ENCODE measurements at regions not wholly inside any gene's neighbourhood (a gene's known extent, or its start where the extent isn't known, plus 50 kb on each side); places are given as distances from the start of the nearest gene placed in this dataset.
A peak's percentile ranks its signal among the peaks of the same experiment; 100 is the strongest.

GRCh38 chr7:116310141-116310540 is 99.8 kb downstream of the TES start:
- no peak for DNase-seq (ENCODE audit: low read depth)

DNA sequence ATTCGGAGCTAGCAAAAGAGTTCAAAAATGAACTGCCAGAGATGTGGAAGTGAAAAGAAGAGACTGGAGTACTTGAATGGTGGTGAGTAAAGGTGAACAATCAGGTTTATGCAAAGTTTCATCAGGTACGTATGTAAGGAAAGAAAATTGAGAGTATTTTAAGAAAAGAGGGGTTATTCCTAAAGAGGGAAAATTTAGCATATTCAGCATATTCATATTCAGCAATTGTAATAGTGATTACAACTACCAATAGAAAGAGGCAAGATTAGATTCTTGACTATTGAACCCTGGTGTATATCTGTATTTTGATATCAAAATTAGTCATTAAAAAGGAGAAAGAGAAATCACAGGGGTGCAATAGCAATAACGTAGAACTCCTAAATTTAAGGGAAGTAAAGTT is 100.9 kb downstream of the TES start:
- DNase-seq (ENCODE audit: low read depth): no peak

DNA sequence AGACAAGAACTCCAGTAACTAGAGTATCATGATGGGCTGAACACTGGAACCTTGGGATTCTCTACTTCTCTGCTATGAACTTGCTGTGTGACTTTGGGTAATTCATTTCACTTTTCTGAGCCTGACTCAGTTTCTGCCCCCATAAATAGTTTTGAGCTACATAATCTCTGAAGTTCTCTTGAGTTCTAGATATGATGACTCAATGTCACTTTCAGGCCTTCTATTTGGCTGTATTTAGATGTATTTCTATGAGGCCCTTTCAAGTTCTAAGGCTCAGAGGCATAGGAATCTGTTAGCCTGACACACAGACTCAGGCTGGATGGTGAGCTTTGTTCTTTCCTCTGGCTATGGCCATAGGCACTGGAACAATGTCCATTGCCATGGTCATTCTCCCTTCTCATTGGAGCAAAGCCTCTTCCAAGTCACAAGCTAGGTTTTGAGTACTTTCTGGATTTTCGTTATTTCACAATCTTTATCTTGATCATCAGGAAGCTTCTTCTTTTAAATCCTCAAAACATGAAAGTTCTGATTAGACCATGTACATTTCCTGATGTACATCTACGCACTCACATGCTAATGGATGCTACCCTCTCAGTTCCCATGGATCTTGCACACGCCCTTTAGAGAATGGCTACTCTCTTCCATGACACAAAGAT is 101.6 kb downstream of the TES start:
- DNase-seq (ENCODE audit: low read depth): peak; percentile 40

GRCh38 chr7:116315293-116315692 is 105.0 kb downstream of the TES start:
- DNase-seq (ENCODE audit: low read depth): peak; percentile 48

GRCh38 chr7:116315803-116316202 is 105.5 kb downstream of the TES start:
- DNase-seq (ENCODE audit: low read depth): no peak

DNA sequence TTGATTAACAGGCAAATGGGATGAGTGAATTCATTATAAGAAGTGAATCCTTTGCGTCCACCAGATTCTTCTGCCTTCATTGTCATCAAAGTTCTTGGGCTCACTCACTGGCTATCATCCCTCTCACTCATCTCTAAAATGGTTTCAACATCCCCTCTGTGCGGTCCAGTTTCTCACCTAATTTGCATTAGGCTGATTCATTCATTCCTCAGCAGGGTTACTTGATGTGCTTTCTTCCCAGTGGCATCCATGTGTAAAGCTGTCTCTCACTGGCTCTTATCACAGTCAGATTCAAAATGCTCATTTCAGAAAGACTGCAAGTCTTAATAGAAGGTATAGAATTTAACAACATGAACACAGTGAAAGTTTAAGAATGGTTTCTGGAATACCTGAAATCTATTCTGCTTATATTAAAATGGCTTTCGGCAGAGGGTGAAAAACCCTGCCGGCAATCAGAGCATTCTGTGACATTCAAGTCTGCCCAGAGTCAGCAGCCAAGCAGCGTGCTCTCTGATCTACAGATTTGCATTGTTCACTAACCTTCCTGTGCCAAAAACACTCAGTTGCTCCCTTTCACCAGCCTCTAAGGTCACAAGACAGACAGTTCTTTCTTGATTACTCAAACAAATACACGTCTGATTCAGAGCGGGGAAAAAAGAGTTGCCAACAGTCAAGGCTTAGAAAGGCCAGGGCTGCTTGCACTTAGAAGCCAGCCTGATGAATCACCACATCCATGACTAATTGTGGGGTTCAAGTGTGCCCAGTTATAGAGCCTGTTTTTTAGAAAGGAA is 106.7 kb downstream of the TES start:
- DNase-seq (ENCODE audit: low read depth): peak; percentile 100

GRCh38 chr7:116317907-116318306 is 107.6 kb downstream of the TES start:
- peak; percentile 69 for DNase-seq (ENCODE audit: low read depth)

- peak; percentile 44 for DNase-seq (ENCODE audit: low read depth)
Measured at GRCh38 chr7:116322541-116322940, 112.2 kb downstream of the TES start.

- DNase-seq (ENCODE audit: low read depth): no peak
Measured at GRCh38 chr7:116324582-116324981, 114.2 kb downstream of the TES start.

DNA sequence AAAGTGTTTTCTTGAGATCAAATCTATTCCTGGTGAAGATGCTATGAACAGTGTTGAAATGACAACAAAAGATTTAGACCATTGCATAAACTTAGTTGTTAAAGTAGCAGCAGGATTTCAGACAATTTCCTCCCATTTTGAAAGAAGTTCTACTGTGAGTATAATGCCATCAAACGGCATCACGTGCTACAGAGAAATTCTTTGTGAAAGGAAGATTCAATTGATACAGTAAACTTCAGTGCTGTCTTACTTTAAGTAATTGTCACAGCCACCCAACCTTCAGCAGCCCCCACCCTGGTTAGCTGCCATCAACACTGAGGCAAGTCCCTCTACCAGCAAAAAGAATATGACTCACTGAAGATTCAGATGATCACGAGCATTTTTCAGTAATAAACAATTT is 115.2 kb downstream of the TES start:
- peak; percentile 54 for DNase-seq (ENCODE audit: low read depth)

- no peak for DNase-seq (ENCODE audit: low read depth)
Measured at GRCh38 chr7:116327135-116327534, 116.8 kb downstream of the TES start.

GRCh38 chr7:116327752-116328151 is 117.4 kb downstream of the TES start:
- DNase-seq (ENCODE audit: low read depth): peak; percentile 98

GRCh38 chr7:116328161-116328560 is 117.8 kb downstream of the TES start:
- DNase-seq (ENCODE audit: low read depth): no peak

GRCh38 chr7:116329686-116330503 is 119.6 kb downstream of the TES start:
- peak; percentile 51 for DNase-seq (ENCODE audit: low read depth)

DNA sequence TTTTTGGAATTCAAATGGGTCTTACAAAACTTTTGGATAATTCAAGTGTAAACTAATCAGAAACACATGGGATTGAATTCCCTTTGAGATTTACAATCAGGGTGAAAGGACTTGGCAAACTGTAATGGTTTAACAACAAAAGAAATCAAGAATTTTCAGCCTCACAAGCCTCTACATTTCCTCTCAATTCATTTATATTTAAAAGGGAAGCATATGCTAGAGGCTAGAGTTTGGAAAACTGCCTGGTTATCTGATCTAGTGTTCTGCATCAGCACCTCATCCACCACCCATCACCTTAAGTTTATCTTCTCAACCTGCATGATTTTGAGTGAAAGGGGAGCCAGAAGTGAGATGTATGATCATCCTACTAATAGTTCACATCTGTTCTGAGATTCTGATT is 120.7 kb downstream of the TES start:
- no peak for DNase-seq (ENCODE audit: low read depth)

DNA sequence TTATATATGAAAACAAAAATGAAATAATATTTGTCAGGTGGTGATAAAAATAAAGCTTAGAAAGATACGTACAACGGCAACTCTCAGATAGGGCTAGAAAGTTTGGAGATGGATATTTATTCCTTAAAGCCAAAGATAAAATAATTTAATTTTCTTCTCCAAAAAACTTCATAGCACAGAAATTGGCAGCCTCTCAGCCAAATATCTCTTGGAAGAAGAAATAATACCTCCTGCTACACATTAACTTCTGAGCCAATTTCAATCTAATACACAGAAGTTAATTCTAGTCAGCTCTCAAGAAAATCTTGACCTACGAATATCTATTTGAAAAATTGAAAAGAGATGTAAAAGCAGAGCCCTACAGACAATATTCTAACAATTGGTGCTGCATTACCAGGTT is 122.4 kb downstream of the TES start:
- no peak for DNase-seq (ENCODE audit: low read depth)

GRCh38 chr7:116334555-116334954 is 124.2 kb downstream of the TES start:
- no peak for DNase-seq (ENCODE audit: low read depth)

GRCh38 chr7:116337018-116337417 is 126.7 kb downstream of the TES start:
- DNase-seq (ENCODE audit: low read depth): no peak

DNA sequence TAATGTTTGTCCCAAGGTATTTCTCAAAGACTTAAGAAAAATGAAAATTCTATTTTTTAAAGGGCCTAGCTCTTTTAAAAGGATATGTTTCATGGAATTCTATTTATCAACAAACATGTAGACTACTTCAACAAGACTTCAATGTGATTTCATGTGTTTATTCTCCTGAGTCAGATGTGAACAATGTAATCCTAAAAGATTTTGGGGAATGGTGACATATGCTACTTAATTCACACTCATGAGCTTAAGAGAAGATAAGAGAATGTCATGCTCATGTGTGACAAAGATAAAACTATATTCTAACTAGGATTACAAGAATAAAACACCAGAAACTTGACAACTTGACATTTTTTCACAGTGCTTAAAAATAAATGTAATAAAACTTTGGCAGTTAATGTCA is 127.5 kb downstream of the TES start:
- DNase-seq (ENCODE audit: low read depth): no peak

DNA sequence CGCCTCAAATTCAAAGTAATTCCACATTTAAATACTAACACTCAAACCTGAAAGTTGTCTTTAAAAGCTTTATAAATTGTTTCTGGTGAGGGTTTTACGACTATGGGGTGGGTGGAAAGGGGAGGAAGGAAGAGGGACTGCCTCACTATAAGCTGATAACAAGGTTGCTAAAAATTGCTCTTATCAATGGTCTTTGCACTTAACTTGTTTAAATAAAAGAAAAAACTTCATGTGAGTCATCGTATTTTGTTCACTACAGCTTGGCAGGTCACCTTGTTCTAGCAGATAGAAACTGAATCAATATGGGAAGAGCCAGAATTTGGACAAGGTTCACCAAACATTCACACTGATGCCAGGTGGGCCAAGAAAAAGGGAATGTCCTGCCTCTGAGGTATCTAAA is 129.2 kb downstream of the TES start:
- no peak for DNase-seq (ENCODE audit: low read depth)

GRCh38 chr7:116340201-116340847 is 130.0 kb downstream of the TES start:
- DNase-seq (ENCODE audit: low read depth): peak; percentile 67
